Fibroblast of lung (primary cell): ENCODE measurements at regions not wholly inside any gene's neighbourhood (a gene's known extent, or its start where the extent isn't known, plus 50 kb on each side); places are given as distances from the start of the nearest gene placed in this dataset.

Source experiments
- CTCF ChIP-seq, 2 donors: IDR thresholded peaks in 1 of 2; conservative IDR thresholded peaks in 1 of 2; 1 replicate in 1 of 2; 2 replicates in 1 of 2; pipeline ENCODE4 v1.5.1; 2011 to 2012; ENCODE audit warnings: low read length in 2 of 2, control low read depth in 1 of 2, inconsistent platforms in 1 of 2, low read depth in 1 of 2, mild to moderate bottlenecking in 1 of 2
- EZH2 ChIP-seq: IDR thresholded peaks from 2 replicates; pipeline ENCODE4 v1.5.1; 2012; ENCODE audit warnings: low read length, control low read depth, mild to moderate bottlenecking; ENCODE audit errors: missing control alignments

- no peak for TF ChIP-seq CTCF (conservative IDR thresholded peaks at IDR 0.05 in 1 of 2, IDR thresholded peaks at IDR 0.05 in 1 of 2; ENCODE audit: low read depth in 1 of 2, low read length in 2 of 2)
- no peak for TF ChIP-seq EZH2
Observed at GRCh38 chr3:148226246-148226645, 471.5 kb upstream of the AGTR1 start.
